ENCODE measurements at regions not wholly inside any gene's neighbourhood (a gene's known extent, or its start where the extent isn't known, plus 50 kb on each side); places are given as distances from the start of the nearest gene placed in this dataset.

DNA sequence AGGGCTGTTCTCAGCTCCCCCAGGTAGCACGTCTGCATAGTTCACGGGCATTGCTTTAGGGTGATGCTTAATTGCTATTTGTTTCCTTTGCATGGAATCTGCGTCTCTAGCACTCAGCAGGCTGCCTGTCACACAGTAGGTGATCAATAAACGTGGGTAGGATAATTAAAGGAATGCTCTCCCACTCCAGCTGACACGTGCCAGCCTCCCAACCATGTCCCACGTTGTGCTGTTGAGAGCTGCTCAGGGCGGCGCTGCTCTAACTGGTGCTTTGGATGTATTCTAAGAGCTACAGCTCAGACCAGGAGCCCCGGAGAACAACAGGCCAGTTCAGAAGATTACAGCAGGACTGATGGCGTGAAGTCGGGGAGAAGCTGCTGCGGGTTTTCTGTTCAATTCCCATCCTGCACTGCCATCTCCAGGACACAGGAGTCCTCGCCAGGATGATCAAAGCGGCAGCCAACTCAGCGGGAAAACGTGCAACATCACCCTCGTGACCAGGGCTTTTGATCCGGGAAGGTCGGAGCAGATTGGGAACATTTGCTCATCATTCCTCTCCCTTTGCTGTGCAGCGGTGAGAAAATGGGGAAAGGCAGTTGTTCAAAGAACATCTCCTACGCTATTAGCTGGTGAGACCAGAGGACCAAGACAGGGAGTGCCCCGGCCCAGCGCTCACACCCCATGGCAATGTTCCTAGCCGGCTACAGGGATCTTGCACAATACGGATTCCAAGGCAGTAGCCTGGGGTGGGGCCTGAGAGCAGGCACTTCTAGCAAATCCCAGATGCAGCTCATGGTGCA is 50.5 kb upstream of the FOXK1 start:
- no peaks in the 10 kb centered on the region for H3K4me1 ChIP-seq (ENCODE audit: control insufficient read depth in 1 of 2, insufficient read depth in 1 of 2, low read depth in 1 of 2, low read length in 1 of 2)
- no peaks in the 10 kb centered on the region for H3K36me3 ChIP-seq
- H3K27me3 ChIP-seq = peaks cover 16% of the 10 kb centered on the region
- H3K4me3 ChIP-seq (ENCODE audit: low read depth in 1 of 2, low read length in 1 of 2) = no peak overlapping the region
- TF ChIP-seq, protein P1, sequence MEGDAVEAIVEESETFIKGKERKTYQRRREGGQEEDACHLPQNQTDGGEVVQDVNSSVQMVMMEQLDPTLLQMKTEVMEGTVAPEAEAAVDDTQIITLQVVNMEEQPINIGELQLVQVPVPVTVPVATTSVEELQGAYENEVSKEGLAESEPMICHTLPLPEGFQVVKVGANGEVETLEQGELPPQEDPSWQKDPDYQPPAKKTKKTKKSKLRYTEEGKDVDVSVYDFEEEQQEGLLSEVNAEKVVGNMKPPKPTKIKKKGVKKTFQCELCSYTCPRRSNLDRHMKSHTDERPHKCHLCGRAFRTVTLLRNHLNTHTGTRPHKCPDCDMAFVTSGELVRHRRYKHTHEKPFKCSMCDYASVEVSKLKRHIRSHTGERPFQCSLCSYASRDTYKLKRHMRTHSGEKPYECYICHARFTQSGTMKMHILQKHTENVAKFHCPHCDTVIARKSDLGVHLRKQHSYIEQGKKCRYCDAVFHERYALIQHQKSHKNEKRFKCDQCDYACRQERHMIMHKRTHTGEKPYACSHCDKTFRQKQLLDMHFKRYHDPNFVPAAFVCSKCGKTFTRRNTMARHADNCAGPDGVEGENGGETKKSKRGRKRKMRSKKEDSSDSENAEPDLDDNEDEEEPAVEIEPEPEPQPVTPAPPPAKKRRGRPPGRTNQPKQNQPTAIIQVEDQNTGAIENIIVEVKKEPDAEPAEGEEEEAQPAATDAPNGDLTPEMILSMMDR (IDR thresholded peaks at IDR 0.05) = no peak
- H3K9me3 ChIP-seq = no peaks in the 10 kb centered on the region
- H3K27ac ChIP-seq = no peak overlapping the region

All from neutrophil (primary cell).